Large intestine (tissue), 3 donors: ENCODE measurements at regions not wholly inside any gene's neighbourhood (a gene's known extent, or its start where the extent isn't known, plus 50 kb on each side); places are given as distances from the start of the nearest gene placed in this dataset.

ENCODE experiments used
- DNase-seq, 2 donors: peaks; one replicate each; pipeline versions ENCODE4 v3.0.0 to v3.0.0-alpha.2; 2013
- H3K27ac ChIP-seq: one replicate; pipeline ENCODE4 v1.5.1; 2013; ENCODE audit warnings: low read length
- H3K27me3 ChIP-seq: 2 replicates; pipeline ENCODE4 v1.6.1; 2013; ENCODE audit warnings: low read length; ENCODE audit not compliant: control insufficient read depth, insufficient read depth
- H3K36me3 ChIP-seq: 2 replicates; pipeline ENCODE4 v1.6.1; 2013; ENCODE audit warnings: low read length; ENCODE audit not compliant: control insufficient read depth, insufficient read depth
- H3K4me1 ChIP-seq: one replicate; pipeline ENCODE4 v1.6.1; 2013; ENCODE audit warnings: low read length; ENCODE audit not compliant: control insufficient read depth, insufficient read depth
- H3K4me3 ChIP-seq: one replicate; pipeline ENCODE4 v1.5.1; 2013; ENCODE audit warnings: low read length
- H3K9me3 ChIP-seq: one replicate; pipeline ENCODE4 v1.6.1; 2013; ENCODE audit warnings: mild to moderate bottlenecking, low read depth, low read length, moderate library complexity; ENCODE audit not compliant: control insufficient read depth
- WGBS: methylation state at CpG from one replicate; pipeline ENCODE4 v1.1.5; 2013; ENCODE audit warnings: low lambda C conversion rate; ENCODE audit not compliant: insufficient coverage; 5-methylcytosine and 5-hydroxymethylcytosine counted together

DNA sequence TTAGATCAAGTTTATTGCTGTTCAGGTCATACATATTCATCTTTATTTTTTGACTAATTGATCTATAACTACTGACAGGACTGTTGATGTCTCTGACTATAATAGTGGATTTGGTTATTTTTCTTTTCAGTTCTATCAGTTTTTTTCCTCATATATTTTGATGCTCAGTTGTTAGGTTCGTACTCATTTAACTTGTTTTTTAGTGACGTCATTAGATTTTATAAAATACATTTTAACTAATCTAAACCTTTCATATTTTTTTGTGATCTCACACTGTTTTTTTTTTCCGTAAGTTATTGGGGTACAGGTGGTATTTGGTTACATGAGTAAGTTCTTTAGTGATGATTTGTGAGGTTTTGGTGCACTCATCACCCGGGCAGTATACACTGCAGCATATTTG is 841.2 kb upstream of the FBXO33 start:
- Histone ChIP-seq H3K4me1 (no peaks in the 10 kb centered on the region), H3K27me3 (no peaks in the 10 kb centered on the region), H3K4me3 (no peak overlapping the region), H3K27ac (no peak overlapping the region), H3K9me3 (no peaks in the 10 kb centered on the region), H3K36me3 (no peaks in the 10 kb centered on the region)
- DNase-seq: no peak
- WGBS: 92% methylated on average over 3 of the region's 4 CpGs

GRCh38 chr14:40271480-40271879 is 839.2 kb upstream of the FBXO33 start:
- DNase-seq: no peak
- Histone ChIP-seq H3K4me1 (no peaks in the 10 kb centered on the region), H3K36me3 (no peaks in the 10 kb centered on the region), H3K9me3 (no peaks in the 10 kb centered on the region), H3K27me3 (no peaks in the 10 kb centered on the region), H3K4me3 (no peak overlapping the region), H3K27ac (no peak overlapping the region)
- 78% methylated on average over 1 of the region's 1 CpG for WGBS

GRCh38 chr14:40269436-40269835 is 837.2 kb upstream of the FBXO33 start:
- no peaks in the 10 kb centered on the region for H3K27me3 ChIP-seq
- H3K4me3 ChIP-seq: no peak overlapping the region
- no CpG with 5 or more reads among the region's 2 CpGs for WGBS
- no peaks in the 10 kb centered on the region for H3K36me3 ChIP-seq
- no peak for DNase-seq
- H3K4me1 ChIP-seq: no peaks in the 10 kb centered on the region
- H3K27ac ChIP-seq: no peak overlapping the region
- no peaks in the 10 kb centered on the region for H3K9me3 ChIP-seq

- DNase-seq: no peak
- no peak overlapping the region for H3K27ac ChIP-seq
- H3K27me3 ChIP-seq: no peaks in the 10 kb centered on the region
- no peak overlapping the region for H3K4me3 ChIP-seq
- no peaks in the 10 kb centered on the region for H3K9me3 ChIP-seq
- no peaks in the 10 kb centered on the region for H3K36me3 ChIP-seq
- 100% methylated on average over 2 of the region's 2 CpGs for WGBS
- H3K4me1 ChIP-seq: no peaks in the 10 kb centered on the region
These were observed 836.0 kb upstream of the FBXO33 start for GRCh38 chr14:40268236-40268635.

- Histone ChIP-seq H3K4me1 (no peaks in the 10 kb centered on the region), H3K9me3 (no peaks in the 10 kb centered on the region), H3K4me3 (no peak overlapping the region), H3K27ac (no peak overlapping the region), H3K27me3 (no peaks in the 10 kb centered on the region), H3K36me3 (no peaks in the 10 kb centered on the region)
- no peak for DNase-seq
- WGBS: 80% methylated on average over 1 of the region's 1 CpG
These were observed 832.9 kb upstream of the FBXO33 start for GRCh38 chr14:40265096-40265495.

DNA sequence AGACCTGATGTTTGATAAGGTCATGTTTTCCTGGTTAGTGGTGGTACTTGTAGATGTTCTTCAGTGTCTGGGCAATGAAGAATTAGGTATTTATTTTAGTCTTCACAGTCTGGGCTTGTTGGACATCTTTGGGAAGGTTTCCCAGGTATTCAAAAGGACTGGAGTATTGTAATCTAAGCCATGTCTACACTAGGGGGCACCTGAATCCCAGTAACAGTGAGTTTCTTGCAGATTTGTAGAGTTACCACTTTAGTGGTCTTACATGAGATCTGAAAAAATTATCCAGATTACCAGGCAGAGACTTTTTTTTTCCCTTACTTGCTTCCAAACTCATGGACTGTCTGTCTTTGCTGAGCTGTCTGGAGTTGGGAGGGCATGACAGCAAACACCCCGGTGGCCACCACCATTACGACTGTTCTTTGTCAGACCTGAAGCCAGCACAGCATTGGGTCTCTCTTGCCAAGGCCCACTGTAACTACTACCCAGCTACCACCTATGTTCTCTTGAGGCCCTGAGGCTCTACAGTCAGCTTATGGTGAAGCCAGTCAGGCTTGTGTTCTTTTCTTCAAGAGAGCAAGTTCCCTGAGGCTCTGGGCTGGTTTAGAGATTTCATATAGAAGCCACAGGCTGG is 820.7 kb upstream of the FBXO33 start:
- H3K36me3 ChIP-seq: no peaks in the 10 kb centered on the region
- H3K9me3 ChIP-seq: no peaks in the 10 kb centered on the region
- H3K27ac ChIP-seq: no peak overlapping the region
- no peaks in the 10 kb centered on the region for H3K27me3 ChIP-seq
- H3K4me3 ChIP-seq: no peak overlapping the region
- DNase-seq: no peak
- no peaks in the 10 kb centered on the region for H3K4me1 ChIP-seq
- WGBS: no CpG with 5 or more reads among the region's 2 CpGs

GRCh38 chr14:40248671-40249070 is 816.4 kb upstream of the FBXO33 start:
- Histone ChIP-seq H3K4me3 (no peak overlapping the region), H3K27me3 (no peaks in the 10 kb centered on the region), H3K4me1 (no peaks in the 10 kb centered on the region), H3K9me3 (no peaks in the 10 kb centered on the region), H3K36me3 (no peaks in the 10 kb centered on the region), H3K27ac (no peak overlapping the region)
- WGBS: no CpG with 5 or more reads among the region's 1 CpG
- DNase-seq: no peak

GRCh38 chr14:40240245-40240859 is 808.1 kb upstream of the FBXO33 start:
- Histone ChIP-seq H3K4me3 (no peak overlapping the region), H3K27me3 (no peaks in the 10 kb centered on the region), H3K4me1 (no peaks in the 10 kb centered on the region), H3K9me3 (no peaks in the 10 kb centered on the region), H3K27ac (no peak overlapping the region), H3K36me3 (no peaks in the 10 kb centered on the region)
- no peak for DNase-seq
- 100% methylated on average over 1 of the region's 3 CpGs for WGBS

- Histone ChIP-seq H3K9me3 (peaks cover 3% of the 10 kb centered on the region), H3K4me1 (no peaks in the 10 kb centered on the region), H3K36me3 (no peaks in the 10 kb centered on the region), H3K4me3 (no peak overlapping the region), H3K27ac (no peak overlapping the region), H3K27me3 (no peaks in the 10 kb centered on the region)
- no peak for DNase-seq
- WGBS: 67% methylated on average over 2 of the region's 2 CpGs
These were observed 800.1 kb upstream of the FBXO33 start for GRCh38 chr14:40232302-40232701.

DNA sequence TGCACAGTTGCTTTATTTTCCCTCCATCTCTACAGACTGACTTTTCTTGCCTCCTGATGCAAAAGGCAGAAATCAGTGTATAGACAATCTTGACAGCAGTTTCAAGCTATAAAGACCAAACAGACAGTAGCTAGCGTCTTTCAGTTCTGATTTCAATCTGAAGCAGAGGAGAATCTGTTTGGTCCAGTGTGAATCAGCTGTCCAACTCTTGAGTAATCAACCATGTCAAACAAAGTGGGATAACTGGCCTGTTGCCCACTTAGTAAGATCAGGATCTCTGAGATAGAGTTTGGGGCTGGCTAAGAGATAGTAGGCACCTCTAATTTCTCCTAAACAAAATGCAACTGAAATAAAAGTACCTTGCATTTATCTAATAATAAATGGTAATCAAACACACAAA is 797.4 kb upstream of the FBXO33 start:
- H3K9me3 ChIP-seq: peaks cover 3% of the 10 kb centered on the region
- no peak overlapping the region for H3K27ac ChIP-seq
- DNase-seq: no peak
- no CpG with 5 or more reads among the region's 1 CpG for WGBS
- H3K36me3 ChIP-seq: no peaks in the 10 kb centered on the region
- H3K4me3 ChIP-seq: no peak overlapping the region
- H3K4me1 ChIP-seq: no peaks in the 10 kb centered on the region
- H3K27me3 ChIP-seq: no peaks in the 10 kb centered on the region

DNA sequence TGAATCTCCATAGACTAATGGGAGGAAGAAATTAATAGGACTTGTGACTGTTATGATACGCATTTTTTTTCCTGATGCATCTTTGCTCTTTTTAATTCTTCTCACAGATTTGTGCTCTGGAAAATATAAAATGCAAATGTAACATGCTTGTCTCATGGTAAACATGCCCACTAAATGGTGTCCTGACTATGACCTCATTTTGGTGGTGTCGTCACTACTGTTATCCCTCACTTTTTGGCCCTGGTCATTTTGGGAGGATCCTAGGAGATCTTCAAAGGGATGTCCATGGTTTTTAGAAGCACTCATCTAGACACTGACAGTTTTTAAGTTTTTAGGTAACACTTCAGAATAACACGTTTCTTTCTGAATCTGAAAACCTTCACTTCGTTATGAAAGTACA is 790.8 kb upstream of the FBXO33 start:
- no peaks in the 10 kb centered on the region for H3K9me3 ChIP-seq
- WGBS: no CpG with 5 or more reads among the region's 4 CpGs
- DNase-seq: no peak
- H3K4me1 ChIP-seq: no peaks in the 10 kb centered on the region
- no peak overlapping the region for H3K27ac ChIP-seq
- H3K27me3 ChIP-seq: no peaks in the 10 kb centered on the region
- H3K36me3 ChIP-seq: no peaks in the 10 kb centered on the region
- H3K4me3 ChIP-seq: no peak overlapping the region
